HepG2 (cell line): ENCODE measurements at regions not wholly inside any gene's neighbourhood (a gene's known extent, or its start where the extent isn't known, plus 50 kb on each side); places are given as distances from the start of the nearest gene placed in this dataset.

Source experiments
- ATAC-seq: fragments of 200-7000 bp; cut with Tn5 transposase; 3 replicates; pipeline ENCODE4 v1.9.1; 2020; ENCODE audit warnings: mild to moderate bottlenecking, moderate library complexity
- BruUV-seq: library from RNA; stranded (reverse); fragments of 400-500 nt; replicated peaks from 2 replicates; lab custom pipeline; 2021; lab: Mats Ljungman, UMichigan
- CTCF ChIA-PET: fragments of 300-600 bp; formaldehyde crosslinking; extraction: SDS; loops from one replicate; lab custom pipeline; 2021; ENCODE audit warnings: low total read pairs, inconsistent platforms, low intra/inter-chr PET ratio; lab: Yijun Ruan, JAX
- POLR2A ChIA-PET: fragments of 350-600 bp; sonication (Branson Sonifier 250); formaldehyde crosslinking; loops from one replicate; lab custom pipeline; 2020; ENCODE audit warnings: antibody characterized with exemption, inconsistent platforms; lab: Yijun Ruan, JAX
- DNase-seq: peaks from one replicate; pipeline ENCODE4 v3.0.0-alpha.2; 2015; ENCODE audit warnings: low spot score
- FAIRE-seq: peaks from 3 replicates; lab custom pipeline; 2011; peaks lifted over from hg19 to GRCh38; lab: Jason Lieb, UNC
- H2AFZ ChIP-seq: one replicate; pipeline ENCODE4 v1.6.1; 2011; ENCODE audit warnings: low read length, inconsistent platforms
- H3K27ac ChIP-seq: fragments of 300-600 bp; 3 replicates; pipeline ENCODE4 v1.8.0; 2011; ENCODE audit warnings: mixed run types, mild to moderate bottlenecking, mixed read lengths, low read length, inconsistent platforms; ENCODE audit not compliant: insufficient read depth; ENCODE audit errors: extremely low read length
- H3K27me3 ChIP-seq, 2 experiments: fragments of 200-600 bp in 1 of 2; 2 replicates in 1 of 2; 3 replicates in 1 of 2; pipeline versions ENCODE4 v1.6.0 to v1.8.0; 2011; ENCODE audit warnings: low read length in 2 of 2, mild to moderate bottlenecking in 2 of 2, moderate library complexity in 2 of 2, inconsistent platforms in 1 of 2; ENCODE audit not compliant: insufficient read depth in 2 of 2, control insufficient read depth in 1 of 2
- H3K36me3 ChIP-seq, 2 experiments: fragments of 200-600 bp in 1 of 2; replicated peaks in 1 of 2; 2 replicates in 1 of 2; 3 replicates in 1 of 2; pipeline versions ENCODE4 v1.5.1 to v1.8.0; 2011; ENCODE audit warnings: low read length in 2 of 2, inconsistent platforms in 1 of 2; ENCODE audit not compliant: insufficient read depth in 2 of 2, control insufficient read depth in 1 of 2
- H3K4me1 ChIP-seq: 2 replicates; pipeline ENCODE4 v1.5.1; 2012; ENCODE audit warnings: low read length, inconsistent platforms; ENCODE audit not compliant: insufficient read depth
- H3K4me2 ChIP-seq: 2 replicates; pipeline ENCODE4 v1.6.0; 2011; ENCODE audit warnings: low read depth, low read length, inconsistent platforms
- H3K4me3 ChIP-seq, 3 experiments: fragments of 200-600 bp in 1 of 3; sonication (generic), shearing (Covaris generic) in 1 of 3; replicated peaks in 1 of 3; 2 replicates each; pipeline ENCODE4 v1.5.1; 2011 to 2016; ENCODE audit warnings: low read length in 3 of 3, inconsistent platforms in 2 of 3, low read depth in 2 of 3, mild to moderate bottlenecking in 2 of 3, control low read depth in 1 of 3, mixed read lengths in 1 of 3; ENCODE audit not compliant: insufficient read depth in 1 of 3
- H3K79me2 ChIP-seq: one replicate; pipeline ENCODE4 v1.6.1; 2011; ENCODE audit warnings: low read length, inconsistent platforms; ENCODE audit not compliant: insufficient read depth
- H3K9ac ChIP-seq: 2 replicates; pipeline ENCODE4 v1.6.0; 2011; ENCODE audit warnings: mild to moderate bottlenecking, low read depth, low read length, inconsistent platforms; ENCODE audit not compliant: insufficient read depth
- H3K9me3 ChIP-seq: 2 replicates; pipeline ENCODE4 v1.5.1; 2012; ENCODE audit warnings: mild to moderate bottlenecking, low read length
- H4K20me1 ChIP-seq: 2 replicates; pipeline ENCODE4 v1.6.0; 2011; ENCODE audit warnings: inconsistent platforms, mild to moderate bottlenecking, low read length, moderate library complexity; ENCODE audit not compliant: insufficient read depth
- HHEX ChIP-seq: IDR thresholded peaks from 2 replicates; pipeline ENCODE4 v1.6.1; 2016; ENCODE audit warnings: control low read depth
- HOXA9 ChIP-seq: sonication (generic); formaldehyde crosslinking; IDR thresholded peaks from 2 replicates; pipeline ENCODE4 v1.8.1; 2022; ENCODE audit warnings: missing genetic modification reagents, mild to moderate bottlenecking, moderate library complexity, borderline replicate concordance
- IRF2 ChIP-seq: IDR thresholded peaks from 2 replicates; pipeline ENCODE4 v1.6.1; 2018; ENCODE audit warnings: missing genetic modification reagents, missing compliant biosample characterization
- MEIS1 ChIP-seq: sonication (generic); formaldehyde crosslinking; IDR thresholded peaks from 2 replicates; pipeline ENCODE4 v1.9.0; 2021; ENCODE audit warnings: mild to moderate bottlenecking, missing genetic modification reagents, moderate library complexity, borderline replicate concordance
- PLSCR1 ChIP-seq: sonication (generic); formaldehyde crosslinking; IDR thresholded peaks from 2 replicates; pipeline ENCODE4 v1.5.0; 2020; ENCODE audit warnings: missing genetic modification reagents, mild to moderate bottlenecking, borderline replicate concordance
- SETDB1 ChIP-seq: sonication (generic); formaldehyde crosslinking; IDR thresholded peaks from 2 replicates; pipeline ENCODE4 v1.5.1; 2020; ENCODE audit warnings: missing genetic modification reagents, mild to moderate bottlenecking, borderline replicate concordance
- SOX5 ChIP-seq: IDR thresholded peaks from 2 replicates; pipeline ENCODE4 v1.6.1; 2016; ENCODE audit warnings: borderline replicate concordance
- TBP ChIP-seq: sonication (generic); formaldehyde crosslinking; IDR thresholded peaks from 2 replicates; pipeline ENCODE4 v1.5.0; 2020; ENCODE audit warnings: missing genetic modification reagents
- THAP8 ChIP-seq: sonication (generic); formaldehyde crosslinking; IDR thresholded peaks from 2 replicates; pipeline ENCODE4 v1.5.1; 2020; ENCODE audit warnings: missing genetic modification reagents, mild to moderate bottlenecking, borderline replicate concordance
- ZNF567 ChIP-seq: sonication (generic); formaldehyde crosslinking; IDR thresholded peaks from 2 replicates; pipeline ENCODE4 v1.8.1; 2023; ENCODE audit warnings: mild to moderate bottlenecking, missing genetic modification reagents, borderline replicate concordance
- WGBS: methylation state at CpG from one replicate; pipeline ENCODE4 v1.1.6; 2017; ENCODE audit warnings: low lambda C conversion rate; 5-methylcytosine and 5-hydroxymethylcytosine counted together
- in situ Hi-C: cut with HindIII; loops from 2 replicates; pipeline ENCODE4 v1.10.0; 2017; ENCODE audit warnings: low pct_unique_long_range_greater_than_20kb; ENCODE audit not compliant: extremely low pct_ligation_motif_present
- intact Hi-C: fragments of 100-400 bp; cut with micrococcal nuclease; formaldehyde crosslinking; loops from one replicate; pipeline ENCODE4 v1.10.0; 2022; ENCODE audit not compliant: unreplicated experiment

- intact Hi-C loops = no loop called here
- H3K4me3 ChIP-seq = no peak overlapping the region
- H3K4me2 ChIP-seq = no peak overlapping the region
- 0 out of 5 replicates have a peak, but pooled peaks cover 0 to 5% of the 10 kb centered on the region in 2 experiments for H3K36me3 ChIP-seq
- H3K9ac ChIP-seq = no peak overlapping the region
- FAIRE-seq (no peak), ATAC-seq (no peak), DNase-seq (no peak)
- H3K9me3 ChIP-seq = no peaks in the 10 kb centered on the region
- WGBS = 97% methylated on average over 1 of the region's 1 CpG
- no peaks in the 10 kb centered on the region for H3K79me2 ChIP-seq
- CTCF ChIA-PET = no interaction called here
- in situ Hi-C loops = no loop called here
- H3K4me1 ChIP-seq = no peaks in the 10 kb centered on the region
- no peak overlapping the region for H3K27ac ChIP-seq
- TF ChIP-seq HOXA9 (CRISPR knock-in tag) (no peak), ZNF567 (no peak), HHEX (no peak), SETDB1 (no peak), MEIS1 (CRISPR knock-in tag) (no peak), IRF2 (CRISPR knock-in tag) (no peak), SOX5 (no peak), TBP (CRISPR knock-in tag) (no peak), THAP8 (CRISPR knock-in tag) (no peak), PLSCR1 (no peak)
- POLR2A ChIA-PET = no interaction called here
- no peaks in the 10 kb centered on the region for H3K27me3 ChIP-seq
- H4K20me1 ChIP-seq = no peaks in the 10 kb centered on the region
- no TSS peak for BruUV-seq
- H2AFZ ChIP-seq = no peak overlapping the region
Measured at GRCh38 chr7:35894721-35895120, 93.9 kb downstream of the SEPTIN7 start.
